Astrocyte (in vitro differentiated cells and primary cell): ENCODE measurements at regions not wholly inside any gene's neighbourhood (a gene's known extent, or its start where the extent isn't known, plus 50 kb on each side); places are given as distances from the start of the nearest gene placed in this dataset.

ENCODE experiments used
- CTCF ChIP-seq: IDR thresholded peaks from 2 replicates; pipeline ENCODE4 v1.5.1; 2011; ENCODE audit warnings: low read depth, mild to moderate bottlenecking, inconsistent platforms, low read length, moderate library complexity; ENCODE audit not compliant: insufficient read depth
- EZH2 ChIP-seq: IDR thresholded peaks from 2 replicates; pipeline ENCODE4 v1.6.1; 2012; ENCODE audit warnings: mild to moderate bottlenecking, low read length, inconsistent platforms; ENCODE audit not compliant: insufficient read depth

GRCh38 chr11:80778941-80779340 is 1338.1 kb upstream of the TENM4 start:
- no peak for TF ChIP-seq CTCF
- no peak for TF ChIP-seq EZH2
